ENCODE measurements at regions not wholly inside any gene's neighbourhood (a gene's known extent, or its start where the extent isn't known, plus 50 kb on each side); places are given as distances from the start of the nearest gene placed in this dataset.

GRCh38 chr14:86639146-86639545 lies 1109.2 kb downstream of the FLRT2 start:
- H3K4me3 Mint-ChIP-seq = no peak overlapping the region
- no peaks in the 10 kb centered on the region for H3K27me3 Mint-ChIP-seq
- H3K9me3 Mint-ChIP-seq (ENCODE audit: low read depth) = no peaks in the 10 kb centered on the region
- H3K4me1 Mint-ChIP-seq (ENCODE audit: low read depth) = no peaks in the 10 kb centered on the region
- no peaks in the 10 kb centered on the region for H3K36me3 Mint-ChIP-seq
- H3K27ac Mint-ChIP-seq = no peak overlapping the region

GRCh38 chr14:86627080-86627479 lies 1097.1 kb downstream of the FLRT2 start:
- no peaks in the 10 kb centered on the region for H3K36me3 Mint-ChIP-seq
- peaks cover 10% of the 10 kb centered on the region for H3K9me3 Mint-ChIP-seq (ENCODE audit: low read depth)
- H3K4me3 Mint-ChIP-seq = no peak overlapping the region
- H3K27ac Mint-ChIP-seq = no peak overlapping the region
- H3K27me3 Mint-ChIP-seq = no peaks in the 10 kb centered on the region
- H3K4me1 Mint-ChIP-seq (ENCODE audit: low read depth) = no peaks in the 10 kb centered on the region

- H3K9me3 Mint-ChIP-seq (ENCODE audit: low read depth) = peaks cover 10% of the 10 kb centered on the region
- H3K27ac Mint-ChIP-seq = no peak overlapping the region
- no peaks in the 10 kb centered on the region for H3K4me1 Mint-ChIP-seq (ENCODE audit: low read depth)
- H3K36me3 Mint-ChIP-seq = no peaks in the 10 kb centered on the region
- no peaks in the 10 kb centered on the region for H3K27me3 Mint-ChIP-seq
- H3K4me3 Mint-ChIP-seq = no peak overlapping the region
Observed at GRCh38 chr14:86626530-86626929, 1096.6 kb downstream of the FLRT2 start.

GRCh38 chr14:86625637-86626036 lies 1095.7 kb downstream of the FLRT2 start:
- no peak overlapping the region for H3K27ac Mint-ChIP-seq
- H3K4me1 Mint-ChIP-seq (ENCODE audit: low read depth) = no peaks in the 10 kb centered on the region
- H3K27me3 Mint-ChIP-seq = no peaks in the 10 kb centered on the region
- H3K9me3 Mint-ChIP-seq (ENCODE audit: low read depth) = peaks cover 10% of the 10 kb centered on the region
- no peaks in the 10 kb centered on the region for H3K36me3 Mint-ChIP-seq
- H3K4me3 Mint-ChIP-seq = no peak overlapping the region

GRCh38 chr14:86619726-86620125 lies 1089.8 kb downstream of the FLRT2 start:
- Mint-ChIP-seq H3K27me3 (no peaks in the 10 kb centered on the region), H3K4me1 (ENCODE audit: low read depth) (no peaks in the 10 kb centered on the region), H3K9me3 (ENCODE audit: low read depth) (peaks cover 7% of the 10 kb centered on the region), H3K27ac (no peak overlapping the region), H3K36me3 (no peaks in the 10 kb centered on the region), H3K4me3 (no peak overlapping the region)

GRCh38 chr14:86613786-86614185 lies 1083.8 kb downstream of the FLRT2 start:
- Mint-ChIP-seq H3K9me3 (ENCODE audit: low read depth) (peaks cover 3% of the 10 kb centered on the region), H3K36me3 (no peaks in the 10 kb centered on the region), H3K27ac (no peak overlapping the region), H3K4me1 (ENCODE audit: low read depth) (no peaks in the 10 kb centered on the region), H3K27me3 (no peaks in the 10 kb centered on the region), H3K4me3 (no peak overlapping the region)

GRCh38 chr14:86613126-86613525 lies 1083.2 kb downstream of the FLRT2 start:
- H3K4me3 Mint-ChIP-seq = no peak overlapping the region
- H3K27me3 Mint-ChIP-seq = no peaks in the 10 kb centered on the region
- no peaks in the 10 kb centered on the region for H3K36me3 Mint-ChIP-seq
- peaks cover 3% of the 10 kb centered on the region for H3K9me3 Mint-ChIP-seq (ENCODE audit: low read depth)
- no peak overlapping the region for H3K27ac Mint-ChIP-seq
- H3K4me1 Mint-ChIP-seq (ENCODE audit: low read depth) = no peaks in the 10 kb centered on the region

- Mint-ChIP-seq H3K4me3 (no peak overlapping the region), H3K36me3 (no peaks in the 10 kb centered on the region), H3K27ac (no peak overlapping the region), H3K4me1 (ENCODE audit: low read depth) (no peaks in the 10 kb centered on the region), H3K9me3 (ENCODE audit: low read depth) (no peaks in the 10 kb centered on the region), H3K27me3 (no peaks in the 10 kb centered on the region)
Observed at GRCh38 chr14:86604561-86604960, 1074.6 kb downstream of the FLRT2 start.

- H3K27me3 Mint-ChIP-seq = no peaks in the 10 kb centered on the region
- no peaks in the 10 kb centered on the region for H3K36me3 Mint-ChIP-seq
- H3K27ac Mint-ChIP-seq = no peak overlapping the region
- H3K4me3 Mint-ChIP-seq = no peak overlapping the region
- H3K9me3 Mint-ChIP-seq (ENCODE audit: low read depth) = no peaks in the 10 kb centered on the region
- no peaks in the 10 kb centered on the region for H3K4me1 Mint-ChIP-seq (ENCODE audit: low read depth)
Observed at GRCh38 chr14:86602263-86602662, 1072.3 kb downstream of the FLRT2 start.

- H3K36me3 Mint-ChIP-seq = no peaks in the 10 kb centered on the region
- H3K27me3 Mint-ChIP-seq = no peaks in the 10 kb centered on the region
- H3K27ac Mint-ChIP-seq = no peak overlapping the region
- H3K4me1 Mint-ChIP-seq (ENCODE audit: low read depth) = no peaks in the 10 kb centered on the region
- no peaks in the 10 kb centered on the region for H3K9me3 Mint-ChIP-seq (ENCODE audit: low read depth)
- H3K4me3 Mint-ChIP-seq = no peak overlapping the region
Observed at GRCh38 chr14:86601813-86602212, 1071.9 kb downstream of the FLRT2 start.

GRCh38 chr14:86597279-86597678 lies 1067.3 kb downstream of the FLRT2 start:
- Mint-ChIP-seq H3K27ac (no peak overlapping the region), H3K4me1 (ENCODE audit: low read depth) (no peaks in the 10 kb centered on the region), H3K4me3 (no peak overlapping the region), H3K36me3 (no peaks in the 10 kb centered on the region), H3K27me3 (no peaks in the 10 kb centered on the region), H3K9me3 (ENCODE audit: low read depth) (no peaks in the 10 kb centered on the region)

- Mint-ChIP-seq H3K9me3 (ENCODE audit: low read depth) (no peaks in the 10 kb centered on the region), H3K27ac (no peak overlapping the region), H3K4me1 (ENCODE audit: low read depth) (no peaks in the 10 kb centered on the region), H3K36me3 (no peaks in the 10 kb centered on the region), H3K4me3 (no peak overlapping the region), H3K27me3 (no peaks in the 10 kb centered on the region)
Observed at GRCh38 chr14:86596024-86596423, 1066.1 kb downstream of the FLRT2 start.

- Mint-ChIP-seq H3K36me3 (no peaks in the 10 kb centered on the region), H3K4me3 (no peak overlapping the region), H3K27ac (no peak overlapping the region), H3K9me3 (ENCODE audit: low read depth) (peaks cover 6% of the 10 kb centered on the region), H3K4me1 (ENCODE audit: low read depth) (no peaks in the 10 kb centered on the region), H3K27me3 (no peaks in the 10 kb centered on the region)
Observed at GRCh38 chr14:86575141-86575540, 1045.2 kb downstream of the FLRT2 start.

- Mint-ChIP-seq H3K4me1 (ENCODE audit: low read depth) (no peaks in the 10 kb centered on the region), H3K36me3 (no peaks in the 10 kb centered on the region), H3K27me3 (no peaks in the 10 kb centered on the region), H3K27ac (no peak overlapping the region), H3K9me3 (ENCODE audit: low read depth) (peaks cover 5% of the 10 kb centered on the region), H3K4me3 (no peak overlapping the region)
Observed at GRCh38 chr14:86574778-86575129, 1044.8 kb downstream of the FLRT2 start.

- Mint-ChIP-seq H3K27ac (no peak overlapping the region), H3K27me3 (no peaks in the 10 kb centered on the region), H3K4me1 (ENCODE audit: low read depth) (no peaks in the 10 kb centered on the region), H3K9me3 (ENCODE audit: low read depth) (peaks cover 3% of the 10 kb centered on the region), H3K4me3 (no peak overlapping the region), H3K36me3 (no peaks in the 10 kb centered on the region)
Observed at GRCh38 chr14:86574051-86574777, 1044.3 kb downstream of the FLRT2 start.

- Mint-ChIP-seq H3K27me3 (no peaks in the 10 kb centered on the region), H3K4me3 (no peak overlapping the region), H3K27ac (no peak overlapping the region), H3K9me3 (ENCODE audit: low read depth) (peaks cover 4% of the 10 kb centered on the region), H3K4me1 (ENCODE audit: low read depth) (no peaks in the 10 kb centered on the region), H3K36me3 (no peaks in the 10 kb centered on the region)
Observed at GRCh38 chr14:86570371-86570770, 1040.4 kb downstream of the FLRT2 start.
